Ovary (tissue), 7 donors: ENCODE measurements at regions not wholly inside any gene's neighbourhood (a gene's known extent, or its start where the extent isn't known, plus 50 kb on each side); places are given as distances from the start of the nearest gene placed in this dataset.

Experiments
- DNase-seq, 5 donors: peaks; one replicate each; pipeline ENCODE4 v3.0.0-alpha.2; 2019 to 2020
- H3K27ac ChIP-seq, 2 donors: fragments of 200-600 bp; one replicate each; pipeline versions ENCODE4 v1.5.1 to v1.8.0; 2019 to 2022
- H3K27me3 ChIP-seq: fragments of 200-600 bp; one replicate; pipeline ENCODE4 v1.8.0; 2022
- H3K36me3 ChIP-seq: fragments of 200-600 bp; sonication (generic); one replicate; pipeline ENCODE4 v1.5.1; 2019
- H3K4me1 ChIP-seq: one replicate; pipeline ENCODE4 v1.8.1; 2013; ENCODE audit warnings: mild to moderate bottlenecking, moderate library complexity; ENCODE audit not compliant: insufficient read depth
- H3K4me3 ChIP-seq: fragments of 200-600 bp; sonication (generic); one replicate; pipeline ENCODE4 v1.5.1; 2017
- H3K9me3 ChIP-seq, 2 donors: fragments of 200-600 bp in 1 of 2; sonication (generic) in 1 of 2; one replicate each; pipeline versions ENCODE4 v1.5.1 to v1.8.1; 2013 to 2019; ENCODE audit warnings: mild to moderate bottlenecking in 1 of 2, moderate library complexity in 1 of 2
- EP300 ChIP-seq: sonication (generic); formaldehyde crosslinking; IDR thresholded peaks from one replicate; pipeline ENCODE4 v1.6.1; 2017; ENCODE audit warnings: antibody characterized with exemption
- POLR2A ChIP-seq: fragments of 450-650 bp; IDR thresholded peaks from one replicate; pipeline ENCODE4 v1.6.1; 2017; ENCODE audit warnings: antibody characterized with exemption, mild to moderate bottlenecking, moderate library complexity
- WGBS, 3 donors: extraction: QIAGEN DNeasy Blood & Tissue Kit in 1 of 3; methylation state at CpG; one replicate each; pipeline versions ENCODE4 v1.1.5 to v1.1.7; 2013 to 2017; 5-methylcytosine and 5-hydroxymethylcytosine counted together
- intact Hi-C, 4 donors: fragments of 100-400 bp; cut with DNase I; formaldehyde crosslinking; loops; one replicate each; pipeline versions ENCODE4 v1.11.0 to v1.15.1; 2022 to 2023
- TF ChIP-seq, protein P1 (sequence below), 3 donors: fragments of 450-650 bp in 2 of 3; fragments of 200-600 bp in 1 of 3; IDR thresholded peaks; one replicate each; pipeline versions ENCODE4 v1.5.1 to v1.8.0; 2016 to 2022; ENCODE audit warnings: antibody characterized with exemption in 3 of 3, mild to moderate bottlenecking in 1 of 3
- donor health status: DM: no; HTN: no; CAD: no; lungs with moderate emphysema.
- donor health status: DM: no; HTN: no; CAD: no.
- donor health status: Bipolar disorder and iron deficiency.
- donor health status: DM: no; HTN: no; CAD: no.
- donor health status: DM: yes; HTN: yes; CAD: no.

DNA sequence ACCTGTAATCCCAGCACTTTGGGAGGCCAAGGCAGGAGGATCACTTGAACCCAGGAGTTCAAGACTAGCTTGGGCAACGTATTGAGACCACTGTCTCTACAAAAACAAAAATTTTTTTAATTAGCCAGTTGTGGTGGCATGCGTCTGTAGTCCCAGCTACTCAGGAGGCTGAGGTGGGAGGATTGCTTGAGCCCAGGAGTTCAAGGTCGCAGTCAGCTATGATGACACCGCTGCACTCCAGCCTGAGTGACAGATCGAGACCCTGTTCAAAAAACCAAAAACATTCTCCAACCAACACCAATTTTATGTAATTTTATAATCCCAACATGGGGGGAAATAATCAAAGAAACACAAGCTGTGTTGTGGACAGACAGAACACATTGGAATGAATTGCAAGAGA, 54.6 kb upstream of the TNRC6A start:
- TF ChIP-seq, protein P1, sequence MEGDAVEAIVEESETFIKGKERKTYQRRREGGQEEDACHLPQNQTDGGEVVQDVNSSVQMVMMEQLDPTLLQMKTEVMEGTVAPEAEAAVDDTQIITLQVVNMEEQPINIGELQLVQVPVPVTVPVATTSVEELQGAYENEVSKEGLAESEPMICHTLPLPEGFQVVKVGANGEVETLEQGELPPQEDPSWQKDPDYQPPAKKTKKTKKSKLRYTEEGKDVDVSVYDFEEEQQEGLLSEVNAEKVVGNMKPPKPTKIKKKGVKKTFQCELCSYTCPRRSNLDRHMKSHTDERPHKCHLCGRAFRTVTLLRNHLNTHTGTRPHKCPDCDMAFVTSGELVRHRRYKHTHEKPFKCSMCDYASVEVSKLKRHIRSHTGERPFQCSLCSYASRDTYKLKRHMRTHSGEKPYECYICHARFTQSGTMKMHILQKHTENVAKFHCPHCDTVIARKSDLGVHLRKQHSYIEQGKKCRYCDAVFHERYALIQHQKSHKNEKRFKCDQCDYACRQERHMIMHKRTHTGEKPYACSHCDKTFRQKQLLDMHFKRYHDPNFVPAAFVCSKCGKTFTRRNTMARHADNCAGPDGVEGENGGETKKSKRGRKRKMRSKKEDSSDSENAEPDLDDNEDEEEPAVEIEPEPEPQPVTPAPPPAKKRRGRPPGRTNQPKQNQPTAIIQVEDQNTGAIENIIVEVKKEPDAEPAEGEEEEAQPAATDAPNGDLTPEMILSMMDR (IDR thresholded peaks at IDR 0.05), result no peak
- TF ChIP-seq POLR2A (no peak), EP300 (no peak)
- Histone ChIP-seq H3K36me3 (no peaks in the 10 kb centered on the region), H3K9me3 (no peaks in the 10 kb centered on the region), H3K4me3 (no peak overlapping the region), H3K27me3 (no peaks in the 10 kb centered on the region), H3K27ac (no peak overlapping the region), H3K4me1 (peaks cover 3% of the 10 kb centered on the region)
- 72 to 81% (median 76%) methylated on average over 5 of the region's 5 CpGs for WGBS, 3 donors
- DNase-seq, result no peak
- intact Hi-C loops, result no loop called here

DNA sequence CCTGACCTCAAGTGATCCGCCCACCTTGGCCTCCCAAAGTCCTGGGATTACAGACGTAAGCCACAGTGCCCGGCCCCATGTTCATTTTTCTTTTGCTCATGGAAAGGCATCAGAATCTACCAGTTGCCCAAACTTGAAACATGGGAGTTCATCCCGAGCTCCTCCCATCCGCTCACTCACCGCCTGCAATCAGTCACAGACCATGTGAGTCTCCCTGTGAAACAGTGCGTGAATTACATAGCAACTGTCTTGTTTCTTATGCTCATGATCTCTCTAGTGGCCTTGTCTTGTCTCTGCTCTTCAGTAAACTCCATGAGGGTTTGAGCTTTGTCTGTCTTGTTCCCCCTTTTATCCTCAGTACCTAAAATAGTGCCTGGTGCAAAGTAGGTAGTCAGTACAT, 52.1 kb upstream of the TNRC6A start:
- Histone ChIP-seq H3K4me1 (no peaks in the 10 kb centered on the region), H3K27me3 (no peaks in the 10 kb centered on the region), H3K9me3 (no peaks in the 10 kb centered on the region), H3K27ac (no peak overlapping the region), H3K4me3 (no peak overlapping the region), H3K36me3 (no peaks in the 10 kb centered on the region)
- no peak for DNase-seq
- WGBS, 3 donors, result 91 to 92% (median 91%) methylated on average over 7 of the region's 7 CpGs
- intact Hi-C loops, result no loop called here
- TF ChIP-seq EP300 (no peak), POLR2A (no peak)
- TF ChIP-seq, protein P1 (IDR thresholded peaks at IDR 0.05), result no peak
